ENCODE measurements at regions not wholly inside any gene's neighbourhood (a gene's known extent, or its start where the extent isn't known, plus 50 kb on each side); places are given as distances from the start of the nearest gene placed in this dataset.

- FAIRE-seq, result no peak
- 32 to 58% (median 33%) methylated on average over 1 of the region's 1 CpG for WGBS, 3 donors
- no peak overlapping the region for H3K4me3 ChIP-seq (ENCODE audit: low read depth in 1 of 3, low read length in 3 of 3)
- peaks cover 0 to 12% of the 10 kb centered on the region in 2 donors for H3K9me3 ChIP-seq (ENCODE audit: control insufficient read depth in 2 of 2, insufficient read depth in 1 of 2, low read depth in 1 of 2, low read length in 1 of 2)
- peak; percentile 46 to 48 for DNase-seq
- H3K27ac ChIP-seq (ENCODE audit: low read depth in 1 of 3, low read length in 2 of 3), result no peak overlapping the region
- H3K36me3 ChIP-seq (ENCODE audit: control insufficient read depth in 3 of 3, insufficient read depth in 2 of 3, low read depth in 1 of 3, low read length in 3 of 3), result no peaks in the 10 kb centered on the region
- peaks cover 0 to 11% (median 2%) of the 10 kb centered on the region in 3 donors for H3K4me1 ChIP-seq (ENCODE audit: control insufficient read depth in 3 of 3, insufficient read depth in 2 of 3, low read depth in 1 of 3, low read length in 2 of 3)
- H3K27me3 ChIP-seq (ENCODE audit: control insufficient read depth in 3 of 3, insufficient read depth in 3 of 3, low read length in 3 of 3), result no peaks in the 10 kb centered on the region
Measured at GRCh38 chr4:11900359-11900758, 471.7 kb upstream of the HS3ST1 start.

GRCh38 chr4:11898796-11899195, 470.1 kb upstream of the HS3ST1 start:
- no peaks in the 10 kb centered on the region for H3K36me3 ChIP-seq (ENCODE audit: control insufficient read depth in 3 of 3, insufficient read depth in 2 of 3, low read depth in 1 of 3, low read length in 3 of 3)
- 32 to 51% (median 39%) methylated on average over 1 of the region's 1 CpG for WGBS, 3 donors
- no peaks in the 10 kb centered on the region for H3K27me3 ChIP-seq (ENCODE audit: control insufficient read depth in 3 of 3, insufficient read depth in 3 of 3, low read length in 3 of 3)
- no peak for FAIRE-seq
- no peak for DNase-seq
- H3K4me3 ChIP-seq (ENCODE audit: low read depth in 1 of 3, low read length in 3 of 3), result no peak overlapping the region
- peaks cover 0 to 12% of the 10 kb centered on the region in 2 donors for H3K9me3 ChIP-seq (ENCODE audit: control insufficient read depth in 2 of 2, insufficient read depth in 1 of 2, low read depth in 1 of 2, low read length in 1 of 2)
- H3K27ac ChIP-seq (ENCODE audit: low read depth in 1 of 3, low read length in 2 of 3), result no peak overlapping the region
- peaks cover 0 to 11% (median 2%) of the 10 kb centered on the region in 3 donors for H3K4me1 ChIP-seq (ENCODE audit: control insufficient read depth in 3 of 3, insufficient read depth in 2 of 3, low read depth in 1 of 3, low read length in 2 of 3)

GRCh38 chr4:11895766-11896165, 467.1 kb upstream of the HS3ST1 start:
- Histone ChIP-seq H3K36me3 (ENCODE audit: control insufficient read depth in 3 of 3, insufficient read depth in 2 of 3, low read depth in 1 of 3, low read length in 3 of 3) (no peaks in the 10 kb centered on the region), H3K27me3 (ENCODE audit: control insufficient read depth in 3 of 3, insufficient read depth in 3 of 3, low read length in 3 of 3) (no peaks in the 10 kb centered on the region), H3K27ac (ENCODE audit: low read depth in 1 of 3, low read length in 2 of 3) (no peak overlapping the region), H3K4me3 (ENCODE audit: low read depth in 1 of 3, low read length in 3 of 3) (no peak overlapping the region), H3K9me3 (ENCODE audit: control insufficient read depth in 2 of 2, insufficient read depth in 1 of 2, low read depth in 1 of 2, low read length in 1 of 2) (peaks cover 0 to 12% of the 10 kb centered on the region in 2 donors), H3K4me1 (ENCODE audit: control insufficient read depth in 3 of 3, insufficient read depth in 2 of 3, low read depth in 1 of 3, low read length in 2 of 3) (peaks cover 0 to 2% (median 0%) of the 10 kb centered on the region in 3 donors)
- no peak for DNase-seq
- FAIRE-seq, result no peak
- WGBS, 3 donors, result 65 to 79% (median 72%) methylated on average over 1 of the region's 1 CpG

- no peak overlapping the region for H3K27ac ChIP-seq (ENCODE audit: low read depth in 1 of 3, low read length in 2 of 3)
- H3K27me3 ChIP-seq (ENCODE audit: control insufficient read depth in 3 of 3, insufficient read depth in 3 of 3, low read length in 3 of 3), result no peaks in the 10 kb centered on the region
- WGBS, 3 donors, result 43 to 71% (median 70%) methylated on average over 2 of the region's 2 CpGs
- peaks cover 0 to 12% of the 10 kb centered on the region in 2 donors for H3K9me3 ChIP-seq (ENCODE audit: control insufficient read depth in 2 of 2, insufficient read depth in 1 of 2, low read depth in 1 of 2, low read length in 1 of 2)
- no peaks in the 10 kb centered on the region for H3K36me3 ChIP-seq (ENCODE audit: control insufficient read depth in 3 of 3, insufficient read depth in 2 of 3, low read depth in 1 of 3, low read length in 3 of 3)
- no peaks in the 10 kb centered on the region for H3K4me1 ChIP-seq (ENCODE audit: control insufficient read depth in 3 of 3, insufficient read depth in 2 of 3, low read depth in 1 of 3, low read length in 2 of 3)
- DNase-seq, result no peak
- H3K4me3 ChIP-seq (ENCODE audit: low read depth in 1 of 3, low read length in 3 of 3), result no peak overlapping the region
- FAIRE-seq, result no peak
Measured at GRCh38 chr4:11894977-11895376, 466.3 kb upstream of the HS3ST1 start.

GRCh38 chr4:11894221-11894620, 465.5 kb upstream of the HS3ST1 start:
- Histone ChIP-seq H3K36me3 (ENCODE audit: control insufficient read depth in 3 of 3, insufficient read depth in 2 of 3, low read depth in 1 of 3, low read length in 3 of 3) (no peaks in the 10 kb centered on the region), H3K27ac (ENCODE audit: low read depth in 1 of 3, low read length in 2 of 3) (no peak overlapping the region), H3K4me1 (ENCODE audit: control insufficient read depth in 3 of 3, insufficient read depth in 2 of 3, low read depth in 1 of 3, low read length in 2 of 3) (no peaks in the 10 kb centered on the region), H3K4me3 (ENCODE audit: low read depth in 1 of 3, low read length in 3 of 3) (no peak overlapping the region), H3K27me3 (ENCODE audit: control insufficient read depth in 3 of 3, insufficient read depth in 3 of 3, low read length in 3 of 3) (no peaks in the 10 kb centered on the region), H3K9me3 (ENCODE audit: control insufficient read depth in 2 of 2, insufficient read depth in 1 of 2, low read depth in 1 of 2, low read length in 1 of 2) (peaks cover 0 to 12% of the 10 kb centered on the region in 2 donors)
- FAIRE-seq (no peak), DNase-seq (peak in 1 of 2 donors; percentile 4)
- 53 to 61% (median 60%) methylated on average over 3 of the region's 3 CpGs for WGBS, 3 donors

GRCh38 chr4:11889099-11889498, 460.4 kb upstream of the HS3ST1 start:
- no peaks in the 10 kb centered on the region for H3K9me3 ChIP-seq (ENCODE audit: control insufficient read depth in 2 of 2, insufficient read depth in 1 of 2, low read depth in 1 of 2, low read length in 1 of 2)
- H3K27me3 ChIP-seq (ENCODE audit: control insufficient read depth in 3 of 3, insufficient read depth in 3 of 3, low read length in 3 of 3), result no peaks in the 10 kb centered on the region
- H3K4me1 ChIP-seq (ENCODE audit: control insufficient read depth in 3 of 3, insufficient read depth in 2 of 3, low read depth in 1 of 3, low read length in 2 of 3), result no peaks in the 10 kb centered on the region
- no peak overlapping the region for H3K4me3 ChIP-seq (ENCODE audit: low read depth in 1 of 3, low read length in 3 of 3)
- DNase-seq (no peak), FAIRE-seq (no peak)
- H3K36me3 ChIP-seq (ENCODE audit: control insufficient read depth in 3 of 3, insufficient read depth in 2 of 3, low read depth in 1 of 3, low read length in 3 of 3), result no peaks in the 10 kb centered on the region
- no peak overlapping the region for H3K27ac ChIP-seq (ENCODE audit: low read depth in 1 of 3, low read length in 2 of 3)
- WGBS, 3 donors, result 82 to 87% (median 85%) methylated on average over 2 of the region's 2 CpGs

- Histone ChIP-seq H3K36me3 (ENCODE audit: control insufficient read depth in 3 of 3, insufficient read depth in 2 of 3, low read depth in 1 of 3, low read length in 3 of 3) (no peaks in the 10 kb centered on the region), H3K4me1 (ENCODE audit: control insufficient read depth in 3 of 3, insufficient read depth in 2 of 3, low read depth in 1 of 3, low read length in 2 of 3) (no peaks in the 10 kb centered on the region), H3K27me3 (ENCODE audit: control insufficient read depth in 3 of 3, insufficient read depth in 3 of 3, low read length in 3 of 3) (no peaks in the 10 kb centered on the region), H3K4me3 (ENCODE audit: low read depth in 1 of 3, low read length in 3 of 3) (no peak overlapping the region), H3K27ac (ENCODE audit: low read depth in 1 of 3, low read length in 2 of 3) (no peak overlapping the region), H3K9me3 (ENCODE audit: control insufficient read depth in 2 of 2, insufficient read depth in 1 of 2, low read depth in 1 of 2, low read length in 1 of 2) (peaks cover 0 to 3% of the 10 kb centered on the region in 2 donors)
- no peak for FAIRE-seq
- peak; percentile 5 to 38 for DNase-seq
Measured at GRCh38 chr4:11881947-11882346, 453.3 kb upstream of the HS3ST1 start.

GRCh38 chr4:11881364-11881763, 452.7 kb upstream of the HS3ST1 start:
- no peak overlapping the region for H3K4me3 ChIP-seq (ENCODE audit: low read depth in 1 of 3, low read length in 3 of 3)
- no peaks in the 10 kb centered on the region for H3K27me3 ChIP-seq (ENCODE audit: control insufficient read depth in 3 of 3, insufficient read depth in 3 of 3, low read length in 3 of 3)
- H3K9me3 ChIP-seq (ENCODE audit: control insufficient read depth in 2 of 2, insufficient read depth in 1 of 2, low read depth in 1 of 2, low read length in 1 of 2), result peaks cover 0 to 7% of the 10 kb centered on the region in 2 donors
- no peak overlapping the region for H3K27ac ChIP-seq (ENCODE audit: low read depth in 1 of 3, low read length in 2 of 3)
- FAIRE-seq (no peak), DNase-seq (no peak)
- H3K36me3 ChIP-seq (ENCODE audit: control insufficient read depth in 3 of 3, insufficient read depth in 2 of 3, low read depth in 1 of 3, low read length in 3 of 3), result no peaks in the 10 kb centered on the region
- H3K4me1 ChIP-seq (ENCODE audit: control insufficient read depth in 3 of 3, insufficient read depth in 2 of 3, low read depth in 1 of 3, low read length in 2 of 3), result no peaks in the 10 kb centered on the region

GRCh38 chr4:11878241-11878640, 449.5 kb upstream of the HS3ST1 start:
- H3K27ac ChIP-seq (ENCODE audit: low read depth in 1 of 3, low read length in 2 of 3), result no peak overlapping the region
- no peaks in the 10 kb centered on the region for H3K27me3 ChIP-seq (ENCODE audit: control insufficient read depth in 3 of 3, insufficient read depth in 3 of 3, low read length in 3 of 3)
- no peak overlapping the region for H3K4me3 ChIP-seq (ENCODE audit: low read depth in 1 of 3, low read length in 3 of 3)
- no peaks in the 10 kb centered on the region for H3K36me3 ChIP-seq (ENCODE audit: control insufficient read depth in 3 of 3, insufficient read depth in 2 of 3, low read depth in 1 of 3, low read length in 3 of 3)
- no peaks in the 10 kb centered on the region for H3K4me1 ChIP-seq (ENCODE audit: control insufficient read depth in 3 of 3, insufficient read depth in 2 of 3, low read depth in 1 of 3, low read length in 2 of 3)
- WGBS, 3 donors, result 31 to 52% (median 38%) methylated on average over 3 of the region's 3 CpGs
- FAIRE-seq (no peak), DNase-seq (no peak)
- H3K9me3 ChIP-seq (ENCODE audit: control insufficient read depth in 2 of 2, insufficient read depth in 1 of 2, low read depth in 1 of 2, low read length in 1 of 2), result peaks cover 0 to 17% of the 10 kb centered on the region in 2 donors

Measured in small intestine (tissue), 7 donors.